UCSD-AML1 (cell line): ENCODE measurements at regions not wholly inside any gene's neighbourhood (a gene's known extent, or its start where the extent isn't known, plus 50 kb on each side); places are given as distances from the start of the nearest gene placed in this dataset.

Source experiments
- DNase-seq: peaks from one replicate; lab custom pipeline; 2025; ENCODE audit not compliant: unreplicated experiment; lab: John Stamatoyannopoulos, UW

DNA sequence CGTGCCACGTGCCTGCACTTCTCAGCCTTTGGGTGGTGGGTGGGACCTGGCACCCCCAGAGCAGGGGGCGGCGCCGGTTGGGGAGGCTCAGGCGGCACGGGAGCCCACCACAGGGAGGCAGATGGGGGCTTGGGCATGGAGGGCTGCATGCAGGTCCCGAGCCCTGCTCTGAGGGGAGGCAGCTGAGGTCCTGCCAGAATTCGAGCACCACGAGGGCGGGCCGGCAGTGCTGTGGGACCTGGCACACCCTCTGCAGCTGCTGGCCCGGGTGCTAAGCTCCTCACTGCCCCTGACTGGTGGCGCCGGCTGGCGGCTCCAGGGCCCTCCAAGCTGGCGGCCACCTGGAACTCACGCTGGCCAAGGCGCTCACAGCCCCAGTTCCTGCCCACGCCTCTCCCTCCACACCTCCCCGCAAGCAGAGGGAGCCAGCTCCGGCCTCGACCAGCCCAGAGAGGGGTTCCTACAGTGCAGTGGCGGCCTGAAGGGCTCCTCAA, 1176.8 kb upstream of the GYPC start:
- DNase-seq: no peak

DNA sequence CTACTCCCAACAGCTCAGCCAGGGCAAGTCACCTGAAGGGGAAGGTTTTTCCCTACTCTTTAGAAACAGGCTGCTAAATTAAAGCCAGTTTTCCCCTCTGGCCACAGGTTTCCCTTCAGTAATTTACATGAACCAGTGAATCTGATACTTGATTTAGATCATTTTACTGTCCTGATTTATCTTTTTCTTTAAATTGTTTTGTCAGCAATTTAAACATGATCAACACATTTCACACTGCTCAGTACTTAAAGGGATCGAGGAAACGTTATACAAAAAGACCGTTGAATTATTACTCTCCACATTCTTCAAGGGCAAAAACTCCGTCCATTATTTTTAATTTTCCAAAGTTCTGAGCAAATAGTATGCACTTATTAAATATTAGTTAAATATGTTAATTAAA, 1165.7 kb upstream of the GYPC start:
- no peak for DNase-seq

DNA sequence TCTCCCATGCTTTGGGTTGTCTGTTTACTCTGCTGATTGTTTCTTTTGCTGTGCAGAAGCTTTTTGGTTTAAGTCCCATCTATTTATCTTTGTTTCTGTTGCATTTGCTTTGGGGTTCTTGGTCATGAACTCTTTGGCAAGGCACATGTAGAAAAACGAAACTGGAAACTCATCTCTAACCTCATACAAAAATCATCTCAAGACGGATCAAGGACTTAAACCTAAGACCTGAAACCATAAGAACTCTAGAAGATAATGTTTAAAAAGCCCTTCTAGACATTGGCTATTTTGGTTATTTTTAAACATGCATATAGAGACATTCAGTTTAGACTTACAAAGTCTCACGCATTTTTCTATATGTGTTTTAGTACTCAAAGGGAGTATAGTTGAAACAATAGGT, 1164.3 kb upstream of the GYPC start:
- DNase-seq: no peak

DNA sequence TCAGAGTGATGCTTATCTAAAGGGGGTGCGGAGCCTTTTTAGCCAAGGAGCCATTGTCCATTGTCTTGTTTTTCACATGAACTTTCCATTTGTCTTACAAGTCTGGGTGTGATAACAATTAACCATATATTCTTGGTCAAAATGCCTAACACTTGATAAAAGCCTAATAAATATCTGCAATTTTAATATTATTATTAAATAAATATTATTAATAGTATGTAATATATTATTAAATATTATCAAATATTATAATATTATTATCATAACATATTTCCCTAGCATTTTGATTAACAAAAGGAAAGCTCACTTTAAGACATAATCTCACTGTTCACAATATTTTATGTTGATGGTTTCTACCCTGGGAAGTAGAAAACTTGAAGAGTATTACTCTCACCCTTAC, 1143.6 kb upstream of the GYPC start:
- DNase-seq: no peak

DNA sequence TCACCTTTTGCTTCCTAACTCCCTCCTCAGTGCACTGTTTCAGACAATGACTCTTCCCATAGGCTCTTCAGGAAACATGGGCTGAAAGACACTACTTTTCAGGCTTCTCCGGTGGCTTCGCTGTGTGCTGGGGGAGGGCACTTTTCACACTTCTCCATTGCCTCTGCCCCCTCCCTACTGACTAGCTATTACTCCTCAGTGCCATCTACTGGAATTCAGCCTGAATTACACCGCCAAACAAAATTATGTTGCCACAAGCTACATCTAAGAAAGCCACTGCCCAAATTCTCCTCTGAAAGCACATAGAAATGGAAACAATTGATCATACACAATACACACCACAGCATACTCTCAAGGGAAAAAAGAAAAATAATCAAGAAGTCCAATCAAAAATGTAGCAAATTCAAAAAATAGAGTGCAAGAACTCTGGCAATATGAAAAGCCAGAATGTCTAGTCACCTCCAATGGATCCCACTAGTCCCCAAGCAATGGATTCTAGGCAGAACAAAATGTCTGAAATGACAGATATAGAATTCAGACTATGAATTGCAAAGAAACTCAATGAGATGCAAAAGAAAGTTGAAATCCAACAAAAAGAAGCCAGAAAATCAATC, 1139.4 kb upstream of the GYPC start:
- DNase-seq: peak; percentile 5

DNA sequence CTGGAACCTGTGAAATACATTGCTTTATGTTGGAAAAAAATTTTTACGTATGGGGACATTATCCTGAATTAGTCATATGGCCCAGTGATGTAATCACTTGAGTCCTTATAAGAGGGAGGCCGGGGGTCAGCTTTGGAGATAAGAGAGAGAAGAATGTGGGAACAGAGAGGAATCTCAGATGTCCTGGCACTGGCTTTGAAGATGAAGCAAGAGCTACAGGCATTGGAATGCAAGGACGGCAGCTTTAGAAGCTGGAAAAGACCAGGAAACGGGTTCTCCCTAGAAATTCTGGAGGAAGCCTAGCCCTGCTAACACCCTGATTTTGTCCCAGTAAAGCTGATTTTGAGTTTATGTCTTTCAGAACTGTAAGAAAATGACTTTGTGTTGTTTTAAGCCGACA, 1129.9 kb upstream of the GYPC start:
- DNase-seq: no peak

DNA sequence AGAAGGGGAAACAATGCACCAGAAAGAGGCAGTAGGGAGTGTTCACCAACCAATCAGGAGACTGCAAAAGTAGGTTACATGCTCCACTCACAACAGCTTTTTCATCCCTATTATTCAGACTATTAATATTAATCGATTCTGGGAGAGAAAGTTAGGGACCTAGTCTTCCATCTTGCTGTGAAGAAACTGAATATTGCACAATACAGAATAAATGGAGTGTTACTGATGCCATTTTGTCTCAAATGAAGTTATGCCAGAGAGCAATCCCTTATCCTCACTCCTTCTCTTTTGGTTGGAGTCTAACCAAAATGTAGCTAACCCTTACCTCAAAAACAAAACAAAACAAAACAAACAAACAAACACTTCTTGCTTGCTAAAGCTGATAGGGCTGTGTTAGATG, 1120.9 kb upstream of the GYPC start:
- no peak for DNase-seq

DNA sequence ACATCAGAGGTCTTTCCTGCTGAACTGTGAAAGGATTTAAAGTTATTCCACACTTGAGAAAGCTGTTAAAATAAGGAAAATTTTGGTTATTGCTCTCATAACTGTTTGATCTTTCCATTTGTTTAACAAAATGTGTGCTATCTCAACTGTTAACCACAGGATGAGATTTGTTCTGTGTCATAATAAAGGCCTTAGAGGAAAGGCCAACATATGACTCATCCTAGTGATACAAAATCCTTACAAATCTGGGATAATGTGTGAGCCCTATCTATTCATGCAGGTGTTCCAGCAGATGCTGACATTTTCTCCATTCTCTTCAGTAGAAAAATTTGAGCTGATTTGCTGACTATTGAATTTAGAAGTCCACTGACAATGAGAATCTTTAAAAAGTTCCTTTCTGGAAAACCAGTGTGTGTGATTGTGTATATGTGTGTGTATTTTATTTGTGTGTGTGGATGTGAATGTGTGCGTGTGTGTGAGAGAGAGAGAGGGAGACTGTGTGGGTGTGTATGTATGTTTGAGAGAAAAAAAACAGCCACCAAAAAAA, 1111.9 kb upstream of the GYPC start:
- no peak for DNase-seq

DNA sequence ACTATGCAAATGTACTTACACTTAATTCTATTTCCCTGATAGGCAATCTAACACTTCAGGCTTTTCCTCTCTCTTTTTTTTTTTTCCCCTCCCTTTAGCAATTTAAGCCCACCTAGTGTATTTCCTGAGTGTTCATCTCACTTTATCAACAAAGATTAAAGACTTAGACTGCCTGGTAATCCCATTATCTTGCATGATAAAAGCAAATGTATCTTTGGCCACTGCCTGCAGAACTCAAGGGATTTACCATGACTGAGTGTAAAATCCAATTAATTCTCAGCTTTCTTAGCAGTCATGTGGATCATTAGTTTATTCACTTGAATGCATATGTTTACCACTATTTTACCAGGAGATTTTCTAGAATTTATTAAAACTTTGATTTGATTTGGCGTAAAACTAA, 1102.2 kb upstream of the GYPC start:
- no peak for DNase-seq

DNA sequence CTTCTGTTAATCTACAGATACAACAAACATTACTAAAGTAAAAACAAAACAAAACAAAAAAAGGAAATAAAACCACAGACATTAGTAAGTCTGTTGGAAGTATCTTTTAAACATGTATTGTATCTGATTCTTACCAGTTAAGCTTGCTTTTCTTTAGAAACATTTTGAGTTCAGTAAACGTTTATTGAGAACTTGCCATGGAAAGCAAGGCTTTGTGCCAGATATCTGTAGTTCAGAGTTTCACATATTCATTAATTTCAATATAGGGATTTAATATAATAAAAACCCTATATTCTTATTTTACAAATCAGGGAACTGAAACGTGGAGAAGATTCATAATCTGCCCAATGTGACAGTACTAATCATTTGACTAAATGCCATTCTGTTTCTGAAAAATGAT, 1101.0 kb upstream of the GYPC start:
- DNase-seq: no peak

DNA sequence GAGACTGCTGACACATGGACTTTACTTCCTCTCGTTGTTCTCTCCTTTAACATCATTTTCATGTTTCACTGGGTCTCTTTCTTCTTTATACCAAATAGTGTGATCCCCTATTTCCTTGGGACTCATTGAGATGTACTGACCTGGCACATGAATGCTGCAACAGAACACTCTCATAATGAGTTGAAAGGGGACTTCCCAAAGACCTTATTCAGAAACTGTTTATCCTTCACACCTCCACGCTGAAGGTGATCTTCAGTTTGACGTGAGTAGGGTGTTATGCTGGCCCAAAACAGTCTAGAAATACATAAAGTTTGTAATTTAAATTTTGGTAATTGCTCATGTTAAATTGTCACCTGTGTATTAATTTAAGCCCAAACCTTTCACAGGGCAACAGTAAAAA, 1096.8 kb upstream of the GYPC start:
- no peak for DNase-seq

DNA sequence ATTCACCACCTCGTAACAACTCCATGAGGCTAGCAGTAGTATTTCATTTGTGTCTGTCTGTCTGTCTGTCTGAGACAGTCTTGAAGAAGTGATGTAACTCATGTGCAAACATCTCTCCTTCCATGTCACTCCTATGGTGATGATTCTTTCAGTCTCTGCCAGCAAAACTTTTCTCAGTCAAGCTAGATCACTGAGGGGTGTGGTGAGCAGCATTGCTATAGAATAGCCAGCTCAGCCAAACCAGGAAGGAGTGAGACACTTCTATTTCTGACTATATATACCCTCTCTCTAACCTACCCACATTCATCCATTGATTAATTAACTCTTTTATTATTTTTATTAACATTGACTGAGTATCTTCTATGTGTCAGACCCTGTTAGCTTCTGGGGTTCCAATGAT, 1095.1 kb upstream of the GYPC start:
- DNase-seq: no peak

DNA sequence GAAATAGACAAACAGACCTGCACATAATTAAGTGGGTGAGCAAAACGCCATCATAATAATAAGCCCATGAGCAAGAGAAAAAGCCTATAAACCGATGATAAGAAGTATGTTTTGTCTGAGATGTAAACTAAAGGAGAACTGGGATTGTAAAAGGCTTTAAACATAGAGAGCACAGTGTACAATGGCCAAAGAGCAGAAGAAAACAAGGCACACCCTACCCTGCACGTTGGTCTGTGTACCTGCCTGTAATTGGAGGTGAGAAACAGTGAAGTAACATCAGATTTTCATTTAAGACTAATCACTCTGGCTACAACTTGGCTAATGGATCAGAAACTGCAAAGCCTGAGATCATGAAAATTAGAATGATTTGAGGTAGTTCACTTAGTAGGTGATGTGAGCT, 1094.7 kb upstream of the GYPC start:
- DNase-seq: no peak

DNA sequence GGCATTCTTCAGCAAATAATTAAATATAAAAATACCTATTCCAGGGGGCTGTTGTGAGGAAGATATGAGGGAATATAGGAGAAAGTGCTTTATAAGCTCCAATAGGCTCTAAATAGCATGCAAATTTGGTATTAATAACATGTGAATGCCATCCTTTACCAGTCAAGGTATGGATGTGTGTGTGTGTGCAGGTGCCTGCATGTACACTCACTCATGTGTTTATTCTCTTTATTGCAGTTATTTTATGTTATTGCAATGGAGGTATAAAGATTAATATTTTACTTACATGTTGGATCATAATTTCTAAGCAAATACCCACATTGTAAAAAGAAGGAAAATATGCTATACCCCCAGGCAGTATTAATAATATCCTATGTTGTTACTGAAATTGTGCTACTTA, 1093.0 kb upstream of the GYPC start:
- no peak for DNase-seq

DNA sequence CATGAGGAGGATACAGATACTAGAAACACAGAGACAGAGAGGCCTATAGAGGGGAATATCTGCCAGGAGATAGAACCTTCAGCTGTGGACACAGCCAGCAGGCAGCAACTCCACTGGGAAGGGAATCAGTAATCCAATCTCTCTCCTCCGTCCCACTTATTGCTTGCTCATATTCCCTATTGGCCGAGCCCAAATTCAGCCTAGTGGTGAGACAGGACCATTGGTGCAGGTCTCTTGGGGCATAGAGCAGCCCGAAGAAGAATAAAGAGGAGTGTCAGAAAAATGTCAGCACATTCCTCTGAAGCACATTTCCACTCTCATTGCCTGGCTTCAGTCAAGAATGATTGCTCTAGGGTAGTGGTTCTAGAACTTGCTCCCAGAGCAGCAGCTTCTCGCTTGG, 1091.5 kb upstream of the GYPC start:
- no peak for DNase-seq

DNA sequence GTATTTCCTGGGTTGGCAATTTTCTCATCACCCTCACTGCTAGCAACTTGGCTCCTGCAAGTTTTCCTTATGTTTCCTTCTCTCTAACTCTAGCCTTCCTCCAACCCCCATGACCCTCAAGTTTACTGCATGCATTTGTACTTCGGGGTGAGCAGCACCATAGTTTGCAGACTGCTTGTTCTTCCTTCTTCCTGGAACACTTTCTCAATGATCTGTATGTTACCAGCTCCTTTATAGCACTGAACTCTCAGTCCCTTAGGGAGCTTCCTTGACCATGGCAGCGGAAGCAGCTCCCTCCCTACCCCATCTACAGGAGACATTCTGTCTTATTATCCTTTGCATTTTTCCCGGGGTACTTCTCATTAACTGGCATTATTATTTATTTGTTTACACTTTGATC, 1089.5 kb upstream of the GYPC start:
- no peak for DNase-seq

DNA sequence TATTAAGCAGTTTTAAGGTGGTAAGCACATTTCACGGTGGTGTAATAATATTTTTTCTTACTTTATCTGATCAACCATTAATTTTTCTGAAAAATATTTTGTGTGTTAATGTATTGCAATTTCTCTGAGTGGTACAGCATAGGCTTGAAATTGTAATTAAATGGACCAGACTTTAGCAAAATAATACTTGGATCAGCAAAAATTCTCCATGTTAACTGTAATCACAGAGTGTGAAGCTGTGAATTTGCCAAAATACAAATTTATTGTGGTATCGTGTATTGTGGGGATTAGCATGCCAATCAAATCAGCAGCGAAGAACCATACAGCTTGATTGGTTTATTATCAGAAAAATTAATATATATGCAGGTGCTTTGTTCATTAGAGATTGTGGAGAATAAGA, 1088.9 kb upstream of the GYPC start:
- no peak for DNase-seq

DNA sequence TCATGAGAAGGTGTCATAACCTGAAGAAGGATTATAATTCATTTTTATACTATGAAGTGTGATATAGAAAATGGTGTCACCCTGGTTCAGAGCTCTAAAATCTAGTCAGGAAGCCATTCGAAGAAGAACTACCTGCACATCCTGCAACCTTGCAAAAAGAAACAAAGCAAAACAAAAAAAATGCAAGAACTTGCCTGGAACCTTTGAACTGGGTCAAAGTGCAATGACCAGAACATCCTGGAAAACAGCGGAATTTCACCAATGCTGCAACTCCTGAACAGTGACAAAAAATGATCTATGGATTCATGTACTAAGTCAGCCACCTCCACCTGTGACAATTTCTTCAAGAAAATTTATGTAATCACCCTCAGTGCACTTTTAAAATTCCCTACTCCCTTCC, 1083.3 kb upstream of the GYPC start:
- no peak for DNase-seq

DNA sequence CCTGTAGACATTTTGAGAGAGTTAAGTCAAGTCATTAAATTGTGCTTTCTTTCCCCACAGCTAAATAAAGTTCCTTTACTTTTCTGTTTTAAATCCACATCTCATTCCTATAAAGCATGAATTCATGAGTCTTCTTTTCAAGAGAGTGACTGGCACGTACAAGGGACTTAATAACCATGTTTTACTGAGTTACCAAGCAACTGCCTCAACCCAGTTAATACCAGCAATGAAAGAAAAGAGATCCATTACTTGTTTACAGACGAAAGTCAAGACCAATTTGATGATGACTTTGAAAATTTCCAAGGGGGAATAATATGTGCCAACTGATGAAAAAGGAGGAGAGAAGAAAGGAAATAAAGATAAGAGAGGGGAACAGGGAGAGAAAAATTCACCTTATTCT, 1082.5 kb upstream of the GYPC start:
- no peak for DNase-seq

DNA sequence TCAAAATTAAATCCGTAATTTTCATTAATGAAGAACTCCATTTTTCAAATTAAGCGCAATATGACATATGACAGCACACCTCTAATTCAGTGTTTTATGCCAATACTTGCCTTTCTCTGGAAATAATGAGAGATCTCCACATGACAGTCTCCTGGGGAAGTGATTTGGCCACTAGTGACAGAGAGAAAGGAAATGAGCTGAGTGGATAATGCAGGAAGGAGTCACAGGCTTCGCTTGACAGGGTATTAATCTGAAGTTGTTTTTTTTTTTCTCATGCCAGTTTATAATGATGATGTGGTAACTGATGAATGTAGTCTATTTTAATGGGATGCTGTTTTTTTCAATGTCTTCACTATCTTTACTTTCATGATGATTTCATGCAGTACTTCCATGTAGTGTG, 1079.4 kb upstream of the GYPC start:
- DNase-seq: no peak

DNA sequence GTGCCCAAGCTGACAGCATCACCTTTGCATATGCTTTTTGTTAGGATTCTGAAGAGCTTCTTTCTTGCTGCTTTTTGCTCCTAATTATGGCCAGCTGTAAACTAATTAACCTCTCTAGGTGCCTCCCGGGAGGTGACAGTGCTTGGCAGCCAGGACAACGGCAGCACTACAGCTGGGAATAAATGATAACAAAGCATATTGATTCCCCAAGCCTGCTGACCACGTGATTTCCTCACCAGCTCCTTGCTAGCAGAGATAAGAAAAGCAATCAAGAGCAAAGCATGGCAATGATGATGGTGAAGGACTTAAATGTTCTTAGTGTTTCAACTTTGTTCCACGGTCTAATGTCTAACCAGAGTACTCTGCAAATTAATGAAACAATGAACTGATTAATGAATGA, 1074.4 kb upstream of the GYPC start:
- no peak for DNase-seq

DNA sequence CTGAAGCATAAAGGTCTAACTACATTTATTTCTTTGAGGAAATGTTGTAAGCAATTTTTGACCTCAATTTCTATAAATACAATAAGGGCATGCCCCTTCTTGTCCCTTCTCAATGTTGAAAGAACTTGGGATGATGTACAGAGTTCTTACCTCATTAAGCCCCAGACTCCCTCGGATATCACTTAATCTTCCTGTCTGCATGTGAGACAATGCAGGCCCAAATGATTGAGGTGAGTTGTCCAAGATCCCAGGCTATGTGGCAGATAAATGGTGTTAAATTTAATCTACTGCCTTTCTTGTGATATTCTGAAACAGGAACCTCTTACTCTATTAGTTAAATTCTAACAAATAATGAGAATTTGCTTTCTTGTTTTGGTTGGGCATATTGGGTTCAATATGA, 1073.4 kb upstream of the GYPC start:
- no peak for DNase-seq

DNA sequence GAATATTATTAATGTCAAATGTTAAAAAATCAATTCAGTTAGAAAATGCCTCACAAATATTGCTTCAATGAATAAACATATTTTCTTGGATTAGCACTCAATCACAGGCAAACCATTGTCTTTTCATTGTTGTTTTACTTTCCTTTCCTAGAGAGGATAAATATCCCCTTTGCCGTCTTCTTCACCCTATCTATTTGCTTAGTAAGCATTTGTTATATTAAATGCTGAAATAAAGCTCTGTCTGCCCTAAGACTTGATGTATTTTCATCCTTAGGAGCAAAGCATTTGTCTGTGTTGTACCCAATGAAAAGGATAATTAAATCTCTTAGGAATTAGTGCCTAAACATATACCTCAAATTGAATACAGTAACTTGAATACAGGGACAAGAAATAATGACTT, 1071.2 kb upstream of the GYPC start:
- no peak for DNase-seq
